OCI-LY3 (cell line): ENCODE measurements at regions not wholly inside any gene's neighbourhood (a gene's known extent, or its start where the extent isn't known, plus 50 kb on each side); places are given as distances from the start of the nearest gene placed in this dataset.

Experiments used
- EZH2phosphoT487 ChIP-seq: fragments of 200-600 bp; shearing (Covaris generic); IDR thresholded peaks from 2 replicates; pipeline ENCODE4 v1.6.1; 2018; ENCODE audit warnings: antibody characterized with exemption, mixed run types, low read depth
- TF ChIP-seq, protein P1 (sequence below): fragments of 200-600, 300-600 bp; sonication (generic); IDR thresholded peaks from 2 replicates; pipeline ENCODE4 v1.5.1; 2014; ENCODE audit warnings: antibody characterized with exemption, low read length, low read depth

DNA sequence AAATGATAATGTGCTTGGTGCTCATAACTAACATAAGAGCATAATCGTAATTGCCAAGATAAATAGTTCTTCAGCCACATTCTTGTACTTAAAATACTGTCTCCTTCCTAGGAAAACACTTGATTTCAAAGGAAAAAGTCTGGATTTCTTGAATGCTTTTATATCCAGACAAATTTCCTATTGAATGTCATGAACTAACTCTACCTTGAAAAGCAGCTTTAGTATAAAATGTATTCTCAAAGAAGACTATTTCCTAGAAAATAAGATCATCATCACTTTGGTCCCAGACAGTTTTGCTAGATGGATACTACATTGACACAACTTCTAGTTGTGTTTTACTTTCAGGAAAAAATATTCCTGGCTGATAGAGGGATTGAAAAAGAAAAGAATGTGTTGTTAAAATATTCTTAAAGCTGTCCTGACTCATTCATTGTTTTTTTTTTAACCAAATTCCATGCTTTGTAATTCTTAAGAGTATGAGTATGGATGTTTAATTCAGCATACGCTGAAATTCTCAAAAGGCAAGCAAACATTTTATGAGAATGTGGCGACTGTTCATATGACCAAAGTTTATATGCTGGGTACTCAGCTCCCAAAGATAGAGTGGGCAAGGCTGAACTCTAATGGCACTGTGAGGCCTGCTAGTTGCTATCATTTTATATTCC is 106.1 kb downstream of the PPP1R3A start:
- TF ChIP-seq, protein P1, sequence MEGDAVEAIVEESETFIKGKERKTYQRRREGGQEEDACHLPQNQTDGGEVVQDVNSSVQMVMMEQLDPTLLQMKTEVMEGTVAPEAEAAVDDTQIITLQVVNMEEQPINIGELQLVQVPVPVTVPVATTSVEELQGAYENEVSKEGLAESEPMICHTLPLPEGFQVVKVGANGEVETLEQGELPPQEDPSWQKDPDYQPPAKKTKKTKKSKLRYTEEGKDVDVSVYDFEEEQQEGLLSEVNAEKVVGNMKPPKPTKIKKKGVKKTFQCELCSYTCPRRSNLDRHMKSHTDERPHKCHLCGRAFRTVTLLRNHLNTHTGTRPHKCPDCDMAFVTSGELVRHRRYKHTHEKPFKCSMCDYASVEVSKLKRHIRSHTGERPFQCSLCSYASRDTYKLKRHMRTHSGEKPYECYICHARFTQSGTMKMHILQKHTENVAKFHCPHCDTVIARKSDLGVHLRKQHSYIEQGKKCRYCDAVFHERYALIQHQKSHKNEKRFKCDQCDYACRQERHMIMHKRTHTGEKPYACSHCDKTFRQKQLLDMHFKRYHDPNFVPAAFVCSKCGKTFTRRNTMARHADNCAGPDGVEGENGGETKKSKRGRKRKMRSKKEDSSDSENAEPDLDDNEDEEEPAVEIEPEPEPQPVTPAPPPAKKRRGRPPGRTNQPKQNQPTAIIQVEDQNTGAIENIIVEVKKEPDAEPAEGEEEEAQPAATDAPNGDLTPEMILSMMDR = no peak
- TF ChIP-seq EZH2phosphoT487 = no peak
